ENCODE measurements at regions not wholly inside any gene's neighbourhood (a gene's known extent, or its start where the extent isn't known, plus 50 kb on each side); places are given as distances from the start of the nearest gene placed in this dataset.
"Not testable (repeated sequence)": the region's sequence is repeated elsewhere in the genome, so short reads cannot be mapped to it uniquely, and the experiment has no call there.

- DNase-seq (ENCODE audit: low read depth) = not testable (repeated sequence)
These were observed 83.2 kb downstream of the POTEB3 start for GRCh38 chr15:21357056-21357455.

GRCh38 chr15:21355944-21356343, 84.4 kb downstream of the POTEB3 start:
- not testable (repeated sequence) for DNase-seq (ENCODE audit: low read depth)

GRCh38 chr15:21354597-21354996, 85.7 kb downstream of the POTEB3 start:
- not testable (repeated sequence) for DNase-seq (ENCODE audit: low read depth)

GRCh38 chr15:21352670-21353318, 87.5 kb downstream of the POTEB3 start:
- not testable (repeated sequence) for DNase-seq (ENCODE audit: low read depth)

- not testable (repeated sequence) for DNase-seq (ENCODE audit: low read depth)
These were observed 95.3 kb downstream of the POTEB3 start for GRCh38 chr15:21344960-21345359.

- not testable (repeated sequence) for DNase-seq (ENCODE audit: low read depth)
These were observed 95.8 kb downstream of the POTEB3 start for GRCh38 chr15:21344500-21344899.

GRCh38 chr15:21337028-21337427, 103.3 kb downstream of the POTEB3 start:
- not testable (repeated sequence) for DNase-seq (ENCODE audit: low read depth)

GRCh38 chr15:21324720-21325460, 115.4 kb downstream of the POTEB3 start:
- peak; percentile 15 for DNase-seq (ENCODE audit: low read depth)

GRCh38 chr15:21284353-21284752, 155.9 kb downstream of the POTEB3 start:
- DNase-seq (ENCODE audit: low read depth) = not testable (repeated sequence)

- DNase-seq (ENCODE audit: low read depth) = not testable (repeated sequence)
These were observed 157.1 kb downstream of the POTEB3 start for GRCh38 chr15:21283210-21283609.

- DNase-seq (ENCODE audit: low read depth) = not testable (repeated sequence)
These were observed 160.0 kb downstream of the POTEB3 start for GRCh38 chr15:21280272-21280671.

GRCh38 chr15:21272176-21272982, 167.9 kb downstream of the POTEB3 start:
- DNase-seq (ENCODE audit: low read depth) = not testable (repeated sequence)

- no peak for DNase-seq (ENCODE audit: low read depth)
These were observed 168.7 kb downstream of the POTEB3 start for GRCh38 chr15:21271566-21271965.

GRCh38 chr15:21270474-21270873, 169.8 kb downstream of the POTEB3 start:
- no peak for DNase-seq (ENCODE audit: low read depth)

- DNase-seq (ENCODE audit: low read depth) = not testable (repeated sequence)
These were observed 170.6 kb downstream of the POTEB3 start for GRCh38 chr15:21269673-21270072.

- DNase-seq (ENCODE audit: low read depth) = no peak
These were observed 171.2 kb downstream of the POTEB3 start for GRCh38 chr15:21269121-21269520.

- DNase-seq (ENCODE audit: low read depth) = no peak
These were observed 171.8 kb downstream of the POTEB3 start for GRCh38 chr15:21268436-21268940.

- no peak for DNase-seq (ENCODE audit: low read depth)
These were observed 172.5 kb downstream of the POTEB3 start for GRCh38 chr15:21267671-21268395.

GRCh38 chr15:21267226-21267625, 173.1 kb downstream of the POTEB3 start:
- DNase-seq (ENCODE audit: low read depth) = no peak

- not testable (repeated sequence) for DNase-seq (ENCODE audit: low read depth)
These were observed 174.7 kb downstream of the POTEB3 start for GRCh38 chr15:21265628-21266027.

GRCh38 chr15:21262851-21263425, 177.4 kb downstream of the POTEB3 start:
- no peak for DNase-seq (ENCODE audit: low read depth)
